Kidney glomerular epithelial cell (primary cell): ENCODE measurements at regions not wholly inside any gene's neighbourhood (a gene's known extent, or its start where the extent isn't known, plus 50 kb on each side); places are given as distances from the start of the nearest gene placed in this dataset.
A peak's percentile ranks its signal among the peaks of the same experiment; 100 is the strongest.
"Not testable (repeated sequence)": the region's sequence is repeated elsewhere in the genome, so short reads cannot be mapped to it uniquely, and the experiment has no call there.

Experiments used
- DNase-seq: peaks from one replicate; lab custom pipeline; 2025; lab: John Stamatoyannopoulos, UW

DNA sequence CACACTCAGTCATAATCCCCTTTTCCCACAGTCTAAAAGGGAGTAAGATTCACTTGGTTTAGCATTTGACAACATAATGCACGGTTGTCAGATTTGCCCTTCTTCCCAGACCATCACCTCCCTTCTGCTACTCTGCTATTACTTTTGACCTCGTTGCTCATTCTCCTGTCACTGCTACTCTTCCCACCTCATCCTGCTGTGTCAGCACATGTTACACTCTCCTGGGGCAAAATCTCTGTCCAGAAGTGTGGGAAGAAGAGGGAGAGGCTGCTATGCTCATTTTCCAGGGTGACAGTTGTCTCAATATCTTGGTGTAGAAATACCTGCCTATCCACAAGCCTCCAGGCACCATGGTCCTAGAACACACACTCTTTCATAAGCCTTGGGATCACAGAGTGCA is 449.9 kb upstream of the PIK3R1 start:
- DNase-seq = peak; percentile 40

DNA sequence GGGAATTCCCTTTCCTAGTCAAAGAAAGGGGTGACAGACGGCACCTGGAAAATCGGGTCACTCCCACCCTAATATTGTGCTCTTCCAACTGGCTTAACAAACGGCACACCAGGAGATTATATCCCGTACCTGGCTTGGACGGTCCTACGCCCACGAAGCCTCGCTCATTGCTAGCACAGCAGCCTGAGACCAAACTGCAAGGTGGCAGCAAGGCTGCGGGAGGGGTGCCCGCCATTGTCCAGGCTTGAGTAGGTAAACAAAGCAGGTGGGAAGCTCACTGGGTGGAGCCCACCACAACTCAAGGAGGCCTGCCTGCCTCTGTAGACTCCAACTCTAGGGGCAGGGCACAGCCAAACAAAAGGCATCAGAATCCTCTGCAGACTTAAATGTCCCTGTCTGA is 457.8 kb upstream of the PIK3R1 start:
- not testable (repeated sequence) for DNase-seq

DNA sequence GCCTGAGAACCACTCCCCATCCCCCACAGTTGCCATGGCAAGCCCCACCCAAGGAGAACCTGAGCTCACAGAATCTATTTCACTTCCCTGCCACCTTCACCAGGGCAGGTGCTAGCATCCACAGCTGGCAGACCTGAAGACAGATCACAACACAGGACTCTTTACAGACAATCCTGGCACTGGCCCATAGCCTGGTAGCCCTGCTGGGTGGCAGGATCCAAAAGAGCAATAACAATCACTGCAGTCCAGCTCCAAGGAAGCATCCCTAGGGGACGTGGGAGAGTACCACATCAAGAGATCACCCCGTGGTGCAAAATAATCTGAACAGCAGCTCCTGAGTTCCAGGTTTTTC is 463.2 kb upstream of the PIK3R1 start:
- no peak for DNase-seq

- no peak for DNase-seq
Measured at GRCh38 chr5:67748165-67748690, 467.3 kb upstream of the PIK3R1 start.

DNA sequence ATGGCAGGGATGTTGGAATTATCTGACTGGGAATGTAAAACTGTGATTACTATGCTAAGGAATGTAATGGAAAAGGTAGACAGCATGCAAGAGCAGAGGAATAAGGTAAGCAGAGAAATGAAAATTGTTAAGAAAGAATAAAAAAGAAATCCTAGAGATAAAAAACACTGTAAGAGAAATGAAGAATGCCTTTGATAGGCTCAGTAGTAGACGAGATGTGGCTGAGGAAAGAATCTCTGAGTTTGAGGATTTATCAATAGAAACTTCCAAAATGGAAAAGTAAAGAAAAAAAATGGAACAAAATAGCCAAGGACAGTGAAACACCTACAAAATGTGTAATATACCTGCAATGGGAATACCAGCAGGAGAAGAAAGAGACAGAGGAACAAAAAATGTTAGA is 468.5 kb upstream of the PIK3R1 start:
- DNase-seq = no peak

- not testable (repeated sequence) for DNase-seq
Measured at GRCh38 chr5:67746608-67747007, 468.9 kb upstream of the PIK3R1 start.

DNA sequence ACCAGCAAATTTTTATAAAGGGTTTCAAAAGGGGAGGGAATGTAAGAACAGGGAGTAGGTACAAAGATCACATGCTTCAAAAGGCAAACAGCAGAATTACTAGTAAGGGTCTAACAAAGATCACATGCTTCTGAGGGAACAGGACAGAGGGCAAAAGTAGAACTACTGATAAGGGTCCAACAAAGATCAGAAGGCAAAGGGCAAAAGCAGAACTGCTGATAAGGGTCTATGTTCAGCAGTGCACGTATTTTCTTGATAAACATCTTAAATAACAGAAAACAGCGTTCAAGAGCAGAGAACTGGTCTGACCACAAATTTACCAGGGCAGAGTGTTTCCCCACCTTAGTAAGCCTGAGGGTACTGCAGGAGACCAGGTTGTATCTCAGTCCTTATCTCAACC is 469.5 kb upstream of the PIK3R1 start:
- DNase-seq = no peak

- no peak for DNase-seq
Measured at GRCh38 chr5:67732921-67733320, 482.6 kb upstream of the PIK3R1 start.

GRCh38 chr5:67732471-67732870 is 483.1 kb upstream of the PIK3R1 start:
- DNase-seq = no peak

- DNase-seq = no peak
Measured at GRCh38 chr5:67731886-67732285, 483.7 kb upstream of the PIK3R1 start.

GRCh38 chr5:67730917-67731474 is 484.6 kb upstream of the PIK3R1 start:
- DNase-seq = no peak

GRCh38 chr5:67728326-67728890 is 487.1 kb upstream of the PIK3R1 start:
- DNase-seq = no peak

DNA sequence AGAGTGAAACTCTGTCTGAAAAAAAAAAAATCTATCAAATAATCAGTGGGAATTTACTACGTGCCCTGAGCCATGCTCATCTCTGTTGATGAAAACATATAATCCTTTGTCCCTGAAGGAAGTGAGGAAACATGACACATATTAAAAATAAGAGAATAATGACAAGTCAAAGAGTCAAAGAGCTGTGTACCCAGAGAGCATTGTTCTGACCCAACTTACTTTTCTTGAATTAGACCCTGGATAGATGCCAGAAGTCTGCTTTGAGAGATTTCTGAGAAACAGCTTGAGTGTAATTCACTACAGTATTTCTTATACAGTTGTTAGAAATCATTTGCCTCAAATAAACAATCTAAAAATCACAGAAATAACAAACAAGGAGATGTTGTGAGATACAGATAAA is 490.0 kb upstream of the PIK3R1 start:
- no peak for DNase-seq

GRCh38 chr5:67724412-67725135 is 491.0 kb upstream of the PIK3R1 start:
- no peak for DNase-seq

GRCh38 chr5:67723873-67724272 is 491.7 kb upstream of the PIK3R1 start:
- DNase-seq = no peak

DNA sequence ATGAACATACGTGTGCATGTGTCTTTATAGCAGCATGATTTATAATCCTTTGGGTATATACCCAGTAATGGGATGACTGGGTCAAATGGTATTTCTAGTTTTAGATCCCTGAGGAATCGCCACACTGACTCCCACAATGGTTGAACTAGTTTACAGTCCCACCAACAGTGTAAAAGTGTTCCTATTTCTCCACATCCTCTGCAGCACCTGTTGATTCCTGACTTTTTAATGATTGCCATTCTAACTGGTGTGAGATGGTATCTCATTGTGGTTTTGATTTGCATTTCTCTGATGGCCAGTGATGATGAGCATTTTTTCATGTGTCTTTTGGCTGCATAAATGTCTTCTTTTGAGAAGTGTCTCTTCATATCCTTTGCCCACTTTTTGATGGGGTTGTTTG is 493.0 kb upstream of the PIK3R1 start:
- DNase-seq = not testable (repeated sequence)

DNA sequence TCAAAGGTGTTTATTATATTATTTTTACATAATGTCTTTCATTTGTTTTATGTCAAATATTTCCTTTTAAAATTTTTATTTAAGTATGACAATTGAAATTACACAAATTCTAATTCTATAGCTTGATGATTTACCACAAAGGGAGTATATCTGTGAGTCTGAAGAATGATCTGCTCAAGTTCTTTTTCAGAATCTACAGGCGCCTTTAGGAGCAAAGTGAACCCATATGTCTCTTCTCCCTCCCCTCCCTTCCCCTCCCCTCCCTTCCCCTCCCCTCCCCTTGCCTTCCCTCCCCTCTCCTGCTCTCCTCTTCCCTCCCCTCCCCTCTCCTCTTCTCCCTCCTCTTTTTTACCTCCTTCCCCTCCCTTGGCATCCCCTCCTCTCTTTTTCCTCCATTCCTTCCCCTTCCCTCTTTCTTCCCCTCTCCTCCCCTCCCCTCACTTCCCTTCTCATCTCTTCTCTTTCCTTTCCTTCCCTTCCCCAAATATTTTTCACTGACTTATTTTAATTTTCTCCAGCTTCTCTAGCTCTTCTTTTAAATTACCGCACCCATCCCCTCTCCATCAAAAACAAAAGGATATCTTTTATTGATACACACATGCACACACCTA is 495.3 kb upstream of the PIK3R1 start:
- DNase-seq = no peak

- no peak for DNase-seq
Measured at GRCh38 chr5:67702008-67702407, 505.4 kb upstream of the CD180 start.

- DNase-seq = no peak
Measured at GRCh38 chr5:67699560-67699959, 503.0 kb upstream of the CD180 start.

DNA sequence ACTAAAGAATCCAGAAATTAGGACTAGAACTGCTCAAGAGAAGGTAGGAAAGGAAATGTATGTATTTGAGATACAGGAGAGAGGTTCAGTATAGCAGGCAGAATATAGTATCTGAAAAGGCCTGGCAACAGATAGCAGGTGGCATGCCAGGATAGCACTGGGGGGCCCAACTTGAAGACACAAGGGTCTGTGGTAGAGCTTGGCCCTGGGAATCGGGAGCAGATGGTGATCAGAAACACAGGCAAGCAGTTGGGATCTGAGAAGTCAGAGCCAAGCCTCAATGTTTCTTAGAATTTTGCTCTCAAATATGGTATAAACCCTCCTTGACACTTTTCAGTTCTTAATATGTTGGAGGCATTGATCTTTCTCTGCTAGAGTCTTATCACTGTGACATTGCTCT is 499.8 kb upstream of the CD180 start:
- DNase-seq = no peak

DNA sequence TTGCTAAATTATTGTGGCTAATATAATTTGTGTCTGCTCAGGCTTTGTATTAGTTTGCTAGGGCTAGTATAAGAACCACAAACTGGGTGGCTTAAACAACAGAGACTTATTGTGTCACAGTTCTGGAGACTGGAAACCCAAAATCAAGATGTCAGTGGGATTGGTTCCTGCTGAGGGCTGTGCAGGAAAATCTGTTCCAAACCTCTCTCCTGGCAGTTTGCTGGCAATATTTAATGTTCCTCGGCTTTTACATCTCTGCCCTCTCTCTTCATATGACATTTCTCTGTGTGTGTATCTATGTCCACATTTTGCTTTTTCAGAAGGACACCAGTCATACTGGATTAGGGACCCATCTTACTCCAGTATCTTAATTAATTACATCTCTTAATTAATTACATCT is 498.8 kb upstream of the CD180 start:
- DNase-seq = no peak

DNA sequence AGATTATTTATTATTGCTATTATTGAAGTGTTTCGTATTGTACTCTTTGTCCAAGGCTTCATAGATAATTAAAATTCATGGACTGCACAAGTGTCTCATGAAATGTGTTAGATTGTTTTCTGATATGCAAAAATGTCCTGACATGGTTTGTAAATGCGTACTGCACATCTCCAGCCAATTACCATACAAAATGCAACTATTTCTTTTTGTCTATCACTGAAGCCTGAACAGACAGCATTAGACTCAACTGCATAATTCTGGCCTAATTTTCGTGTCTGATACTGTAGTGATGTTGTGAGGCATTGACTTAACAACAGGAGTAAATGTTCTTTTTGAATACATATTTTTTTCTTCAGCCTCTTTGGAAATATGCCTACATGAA is 498.2 kb upstream of the CD180 start:
- DNase-seq = no peak
